ENCODE measurements at regions not wholly inside any gene's neighbourhood (a gene's known extent, or its start where the extent isn't known, plus 50 kb on each side); places are given as distances from the start of the nearest gene placed in this dataset.

DNA sequence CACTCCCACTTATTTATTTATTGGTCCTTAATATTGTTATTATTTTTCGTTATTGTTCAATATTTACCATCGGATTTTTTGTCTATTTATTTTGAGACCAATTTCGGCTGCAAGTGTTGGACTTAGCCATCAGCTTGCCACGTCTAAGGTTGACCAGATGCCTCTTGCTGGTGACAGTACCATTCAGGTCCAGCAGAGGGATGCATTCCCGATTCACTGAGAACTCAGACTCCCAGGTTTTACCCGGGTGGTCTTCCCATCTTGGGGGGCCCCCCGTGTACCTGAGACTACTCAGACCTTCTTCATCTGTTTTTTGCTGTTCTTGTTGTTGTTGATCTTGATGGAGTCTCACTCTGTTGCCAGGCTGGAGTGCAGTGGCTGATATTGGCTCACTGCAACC is 1435.2 kb downstream of the UQCRFS1 start:
- ATAC-seq = no peak
- TF ChIP-seq CTCF (IDR thresholded peaks at IDR 0.05) = peak in 1 of 9 donors; percentile 18
- Histone ChIP-seq H3K4me3 (no peak overlapping the region), H3K9me3 (peaks cover 0 to 26% (median 0%) of the 10 kb centered on the region in 11 donors), H3K4me1 (no peaks in the 10 kb centered on the region), H3K36me3 (peaks cover 0 to 47% (median 0%) of the 10 kb centered on the region in 9 donors), H3K27ac (no peak overlapping the region), H3K27me3 (no peaks in the 10 kb centered on the region)
- intact Hi-C loops (cut with DNase I) = no loop called here
- WGBS, 2 donors = 94 to 96% methylated on average over 7 of the region's 7 CpGs
- no peak for DNase-seq

DNA sequence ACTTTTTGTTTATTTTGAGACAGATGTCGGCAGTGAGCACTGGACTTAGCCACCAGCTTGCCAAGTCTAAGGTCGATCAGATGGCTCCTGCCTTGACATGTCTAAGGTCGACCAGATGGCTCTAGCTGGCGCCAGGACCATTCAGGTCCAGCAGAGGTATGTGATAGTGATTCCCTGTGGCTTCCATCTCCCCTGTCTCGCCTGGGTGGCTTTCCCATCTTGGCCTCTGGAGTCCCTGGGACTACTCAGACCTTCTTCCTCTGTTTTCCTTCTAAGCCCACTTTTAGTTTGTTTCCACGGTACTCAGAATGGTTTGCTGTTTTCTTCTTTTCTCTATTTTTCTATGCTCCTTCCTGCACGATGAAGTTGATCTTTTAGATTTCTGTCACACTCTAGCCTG is 1435.7 kb downstream of the UQCRFS1 start:
- Histone ChIP-seq H3K4me1 (no peaks in the 10 kb centered on the region), H3K36me3 (peaks cover 0 to 52% (median 0%) of the 10 kb centered on the region in 9 donors), H3K9me3 (peaks cover 0 to 31% (median 0%) of the 10 kb centered on the region in 11 donors), H3K27me3 (no peaks in the 10 kb centered on the region), H3K27ac (no peak overlapping the region), H3K4me3 (no peak overlapping the region)
- ATAC-seq = no peak
- intact Hi-C loops (cut with DNase I) = no loop called here
- whole genome bisulfite sequencing, 2 donors = 93 to 96% methylated on average over 7 of the region's 7 CpGs
- no peak for DNase-seq
- no peak for TF ChIP-seq CTCF (IDR thresholded peaks at IDR 0.05)

DNA sequence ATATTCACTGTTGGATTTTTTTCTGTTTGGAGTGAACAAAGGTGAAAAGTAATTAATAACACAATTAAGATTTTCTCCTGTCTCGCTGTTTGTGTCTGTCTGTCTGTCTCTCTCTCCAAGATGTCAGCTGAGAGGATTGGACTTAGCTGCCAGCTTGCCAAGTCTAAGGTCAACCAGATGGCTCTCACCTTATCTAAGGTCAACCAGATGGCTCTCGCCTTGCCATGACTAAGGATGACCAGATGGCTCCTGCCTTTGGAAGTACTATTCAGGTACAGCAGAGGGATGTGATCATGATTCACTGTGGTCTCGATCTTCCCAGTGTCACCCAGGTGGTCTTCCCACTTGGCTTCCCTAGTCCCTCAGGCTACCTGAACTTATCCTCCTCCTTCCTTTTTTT is 1436.4 kb downstream of the UQCRFS1 start:
- no peak overlapping the region for H3K4me3 ChIP-seq
- no peak for DNase-seq
- no peak for TF ChIP-seq CTCF (IDR thresholded peaks at IDR 0.05)
- H3K4me1 ChIP-seq = no peaks in the 10 kb centered on the region
- H3K27me3 ChIP-seq = no peaks in the 10 kb centered on the region
- peaks cover 0 to 51% (median 0%) of the 10 kb centered on the region in 9 donors for H3K36me3 ChIP-seq
- peaks cover 0 to 36% (median 0%) of the 10 kb centered on the region in 11 donors for H3K9me3 ChIP-seq
- intact Hi-C loops (cut with DNase I) = no loop called here
- no peak for ATAC-seq
- no peak overlapping the region for H3K27ac ChIP-seq
- 91 to 94% methylated on average over 3 of the region's 3 CpGs for WGBS, 2 donors

GRCh38 chr19:27776020-27776419 is 1436.9 kb downstream of the UQCRFS1 start:
- ATAC-seq (no peak), DNase-seq (no peak)
- H3K36me3 ChIP-seq = peaks cover 0 to 49% (median 0%) of the 10 kb centered on the region in 9 donors
- H3K27ac ChIP-seq = no peak overlapping the region
- no peaks in the 10 kb centered on the region for H3K27me3 ChIP-seq
- TF ChIP-seq CTCF (IDR thresholded peaks at IDR 0.05) = peak in 3 of 9 donors; percentile 4 to 36 (median 17)
- intact Hi-C loops (cut with DNase I) = no loop called here
- WGBS, 2 donors = 90 to 94% methylated on average over 8 of the region's 8 CpGs
- no peaks in the 10 kb centered on the region for H3K4me1 ChIP-seq
- H3K9me3 ChIP-seq = peaks cover 0 to 41% (median 0%) of the 10 kb centered on the region in 11 donors
- no peak overlapping the region for H3K4me3 ChIP-seq

Measured in heart right ventricle (tissue), 16 donors.